HCT116 (cell line): ENCODE measurements at regions not wholly inside any gene's neighbourhood (a gene's known extent, or its start where the extent isn't known, plus 50 kb on each side); places are given as distances from the start of the nearest gene placed in this dataset.

Experiments used
- ATAC-seq: fragments of 200-7000 bp; cut with Tn5 transposase; 2 replicates; pipeline ENCODE4 v1.9.1; 2020; ENCODE audit warnings: mild to moderate bottlenecking, moderate library complexity
- BruUV-seq: library from RNA; stranded (reverse); fragments of 400-500 nt; replicated peaks from 2 replicates; lab custom pipeline; 2021; lab: Mats Ljungman, UMichigan
- CTCF ChIA-PET: fragments of 300-600 bp; sonication (Branson Sonifier 250); formaldehyde crosslinking; loops from one replicate; lab custom pipeline; 2021; ENCODE audit warnings: antibody characterized with exemption; lab: Charles Lee
- POLR2A ChIA-PET: fragments of 300-600, 350-600 bp; sonication (Branson Sonifier 250); formaldehyde crosslinking; loops from one replicate; lab custom pipeline; 2021; ENCODE audit warnings: antibody characterized with exemption; lab: Charles Lee
- RAD21 ChIA-PET, 2 experiments: fragments of 300-600 bp; sonication (Branson Sonifier 250); formaldehyde crosslinking; loops; one replicate each; lab custom pipeline; 2023; ENCODE audit warnings: low total read pairs in 2 of 2; ENCODE audit not compliant: uncharacterized antibody in 2 of 2, unreplicated experiment in 2 of 2, low non-redundant PET in 1 of 2; lab: Charles Lee
- DNase-seq: peaks from one replicate; pipeline ENCODE4 v3.0.0-alpha.2; 2010; ENCODE audit warnings: low read depth, low spot score
- H2AFZ ChIP-seq: fragments of 200-600 bp; shearing (Covaris generic), sonication (generic); 2 replicates; pipeline ENCODE4 v1.6.1; 2017; ENCODE audit warnings: low read depth, mixed run types, mixed read lengths, antibody characterized with exemption, low read length; ENCODE audit not compliant: poor library complexity, severe bottlenecking
- H3K27ac ChIP-seq: 2 replicates; pipeline ENCODE4 v1.5.1; 2012; ENCODE audit warnings: low read depth, low read length
- H3K27me3 ChIP-seq: fragments of 200-600 bp; sonication (generic); 2 replicates; pipeline ENCODE4 v1.6.1; 2016; ENCODE audit warnings: mixed run types, low read length, mixed read lengths; ENCODE audit not compliant: insufficient read depth
- H3K36me3 ChIP-seq, 2 experiments: fragments of 200-500 bp in 1 of 2; fragments of 200-600 bp in 1 of 2; sonication (Bioruptor generic) in 1 of 2; sonication (generic) in 1 of 2; 2 replicates each; pipeline versions ENCODE4 v1.5.1 to v1.6.1; 2014 to 2016; ENCODE audit warnings: low read length in 2 of 2, inconsistent platforms in 1 of 2, mixed read lengths in 1 of 2, mixed run types in 1 of 2; ENCODE audit not compliant: insufficient read depth in 2 of 2, control insufficient read depth in 1 of 2
- H3K4me1 ChIP-seq, 2 experiments: fragments of 200-600 bp in 1 of 2; sonication (generic) in 1 of 2; 2 replicates each; pipeline versions ENCODE4 v1.5.1 to v1.6.1; 2012 to 2017; ENCODE audit warnings: low read length in 2 of 2, inconsistent platforms in 1 of 2, mild to moderate bottlenecking in 1 of 2, mixed read lengths in 1 of 2, mixed run types in 1 of 2, moderate library complexity in 1 of 2; ENCODE audit not compliant: insufficient read depth in 2 of 2, control insufficient read depth in 1 of 2
- H3K4me2 ChIP-seq: fragments of 200-600 bp; sonication (generic); 2 replicates; pipeline ENCODE4 v1.6.1; 2017; ENCODE audit warnings: mixed run types, low read length, mixed read lengths
- H3K4me3 ChIP-seq, 2 experiments: fragments of 200-600 bp in 1 of 2; sonication (generic) in 1 of 2; replicated peaks in 1 of 2; 2 replicates each; pipeline ENCODE4 v1.5.1; 2011 to 2016; ENCODE audit warnings: low read length in 2 of 2, control low read depth in 1 of 2, low read depth in 1 of 2, mild to moderate bottlenecking in 1 of 2, mixed read lengths in 1 of 2, mixed run types in 1 of 2
- H3K79me2 ChIP-seq: fragments of 200-600 bp; sonication (generic); 2 replicates; pipeline ENCODE4 v1.6.1; 2017; ENCODE audit warnings: mild to moderate bottlenecking, mixed run types, low read length, moderate library complexity, mixed read lengths; ENCODE audit not compliant: insufficient read depth
- H3K9ac ChIP-seq: fragments of 200-600 bp; sonication (generic); 2 replicates; pipeline ENCODE4 v1.6.1; 2016; ENCODE audit warnings: low read length, mixed read lengths
- H3K9me2 ChIP-seq: fragments of 200-600 bp; sonication (generic), shearing (Covaris generic); 2 replicates; pipeline ENCODE4 v1.6.1; 2017; ENCODE audit warnings: mixed run types, mild to moderate bottlenecking, moderate library complexity; ENCODE audit not compliant: insufficient read depth
- H3K9me3 ChIP-seq, 2 experiments: fragments of 200-500 bp in 1 of 2; fragments of 200-600 bp in 1 of 2; sonication (Bioruptor generic) in 1 of 2; sonication (generic) in 1 of 2; 2 replicates each; pipeline ENCODE4 v1.6.1; 2014 to 2017; ENCODE audit warnings: low read length in 2 of 2, mixed read lengths in 2 of 2, inconsistent platforms in 1 of 2, low read depth in 1 of 2, mild to moderate bottlenecking in 1 of 2, mixed run types in 1 of 2, moderate library complexity in 1 of 2; ENCODE audit not compliant: control insufficient read depth in 1 of 2, insufficient read depth in 1 of 2
- H4K20me1 ChIP-seq: fragments of 200-600 bp; sonication (generic), shearing (Covaris generic); 2 replicates; pipeline ENCODE4 v1.6.1; 2017; ENCODE audit warnings: mixed run types, mild to moderate bottlenecking, moderate library complexity; ENCODE audit not compliant: insufficient read depth
- MAX ChIP-seq: IDR thresholded peaks from 2 replicates; pipeline ENCODE4 v1.6.1; 2012
- ZNF274 ChIP-seq: fragments of 200-500 bp; sonication (Bioruptor generic); IDR thresholded peaks from 2 replicates; pipeline ENCODE4 v1.6.1; 2014; ENCODE audit warnings: mild to moderate bottlenecking, low read depth, low read length, inconsistent platforms
- intact Hi-C: fragments of 100-400 bp; cut with micrococcal nuclease; formaldehyde crosslinking; loops from 2 replicates; pipeline ENCODE4 v1.10.0; 2022

GRCh38 chr1:237953238-237953637 lies 62.5 kb upstream of the ZP4 start:
- H2AFZ ChIP-seq: no peak overlapping the region
- ChIA-PET RAD21 (no interaction called here), POLR2A (no interaction called here)
- no peaks in the 10 kb centered on the region for H3K36me3 ChIP-seq
- no peaks in the 10 kb centered on the region for H4K20me1 ChIP-seq
- H3K4me3 ChIP-seq: no peak overlapping the region
- no peaks in the 10 kb centered on the region for H3K9me2 ChIP-seq
- TF ChIP-seq MAX: no peak
- no peak for TF ChIP-seq ZNF274
- TF ChIP-seq, all 23 proteins: peak for 0
- no peak for DNase-seq
- Histone ChIP-seq H3K9me3 (peaks cover 0 to 14% of the 10 kb centered on the region in 2 experiments; a peak in 2 of 4 replicates), H3K9ac (no peak overlapping the region), H3K4me1 (no peaks in the 10 kb centered on the region), H3K27ac (no peak overlapping the region), H3K79me2 (no peaks in the 10 kb centered on the region), H3K27me3 (no peaks in the 10 kb centered on the region), H3K4me2 (no peak overlapping the region)
- intact Hi-C loops: no loop called here
- CTCF ChIA-PET: no interaction called here
- BruUV-seq: no TSS peak
- ATAC-seq: no peak
